A549 (cell line): ENCODE measurements at regions not wholly inside any gene's neighbourhood (a gene's known extent, or its start where the extent isn't known, plus 50 kb on each side); places are given as distances from the start of the nearest gene placed in this dataset.
A peak's percentile ranks its signal among the peaks of the same experiment; 100 is the strongest.

Source experiments
- ATAC-seq, 2 experiments: fragments of 200-7000 bp in 1 of 2; fragments of >200 bp in 1 of 2; cut with Nextera tagmentation in 1 of 2; cut with Tn5 transposase in 1 of 2; 3 replicates each; pipeline versions ENCODE4 v1.8.0 to v1.9.1; 2018 to 2020; ENCODE audit warnings: mild to moderate bottlenecking in 1 of 2, moderate library complexity in 1 of 2
- CTCF ChIA-PET: fragments of 300-600 bp; sonication (Branson Sonifier 250); formaldehyde crosslinking; extraction: SDS; loops from one replicate; lab custom pipeline; 2021; ENCODE audit warnings: antibody characterized with exemption, inconsistent platforms; lab: Yijun Ruan, JAX
- POLR2A ChIA-PET: fragments of 350-600 bp; formaldehyde crosslinking; extraction: SDS; loops from one replicate; lab custom pipeline; 2021; ENCODE audit warnings: antibody characterized with exemption, inconsistent platforms; lab: Yijun Ruan, JAX
- DNase-seq, 2 experiments: peaks; one replicate each; pipeline versions ENCODE4 v3.0.0 to v3.0.0-alpha.2; 2011 to 2016; ENCODE audit warnings: low read depth in 1 of 2, low spot score in 1 of 2
- FAIRE-seq: peaks from 2 replicates; lab custom pipeline; 2011; peaks lifted over from hg19 to GRCh38; lab: Jason Lieb, UNC
- H3K27ac ChIP-seq, 2 experiments: fragments of >200 bp; sonication (Bioruptor Twin); formaldehyde crosslinking; 3 replicates each; pipeline ENCODE4 v1.5.1; 2016 to 2017
- H3K4me1 ChIP-seq: fragments of >200 bp; sonication (Bioruptor Twin); formaldehyde crosslinking; 3 replicates; pipeline ENCODE4 v1.6.1; 2016
- H3K4me2 ChIP-seq: fragments of >200 bp; sonication (Bioruptor Twin); formaldehyde crosslinking; 3 replicates; pipeline ENCODE4 v1.6.1; 2016
- H3K4me3 ChIP-seq: fragments of >200 bp; sonication (Bioruptor Twin); formaldehyde crosslinking; 3 replicates; pipeline ENCODE4 v1.5.1; 2016
- H3K9me3 ChIP-seq: fragments of >200 bp; sonication (Bioruptor Twin); formaldehyde crosslinking; 3 replicates; pipeline ENCODE4 v1.6.1; 2016
- BHLHE40 ChIP-seq: IDR thresholded peaks from 2 replicates; pipeline ENCODE4 v1.6.1; 2012; ENCODE audit warnings: low read depth, low read length, inconsistent platforms
- CHD4 ChIP-seq: fragments of 200-600 bp; sonication (generic); IDR thresholded peaks from 2 replicates; pipeline ENCODE4 v1.6.1; 2016; ENCODE audit warnings: antibody characterized with exemption, mild to moderate bottlenecking, borderline replicate concordance
- ESRRA ChIP-seq: fragments of 150-350 bp; IDR thresholded peaks from 2 replicates; pipeline ENCODE4 v1.6.1; 2014; ENCODE audit warnings: mild to moderate bottlenecking, low read length, borderline replicate concordance
- FOSB ChIP-seq: fragments of 250-450 bp; sonication (Bioruptor Pico); IDR thresholded peaks from 2 replicates; pipeline ENCODE4 v1.5.0; 2020; ENCODE audit warnings: mild to moderate bottlenecking, moderate library complexity
- JUN ChIP-seq, 2 experiments: fragments of >200 bp; sonication (Bioruptor Twin); formaldehyde crosslinking; IDR thresholded peaks; 2 replicates in 1 of 2; 3 replicates in 1 of 2; pipeline ENCODE4 v1.6.1; 2016 to 2017
- MYC ChIP-seq: IDR thresholded peaks from 2 replicates; pipeline ENCODE4 v1.6.1; 2012; ENCODE audit warnings: mild to moderate bottlenecking, inconsistent platforms, low read length, improper control_type of control experiment, borderline replicate concordance
- NPAS2 ChIP-seq: fragments of 250-450 bp; sonication (Bioruptor Pico); IDR thresholded peaks from 2 replicates; pipeline ENCODE4 v1.8.0; 2022; ENCODE audit warnings: mild to moderate bottlenecking, moderate library complexity, borderline replicate concordance
- NR3C1 ChIP-seq: fragments of >200 bp; sonication (Bioruptor Twin); formaldehyde crosslinking; IDR thresholded peaks from 3 replicates; pipeline ENCODE4 v1.6.1; 2017
- PBX3 ChIP-seq: IDR thresholded peaks from 2 replicates; pipeline ENCODE4 v1.6.1; 2012
- RAD21 ChIP-seq, 2 experiments: fragments of >200 bp in 1 of 2; sonication (Bioruptor Twin) in 1 of 2; formaldehyde crosslinking in 1 of 2; IDR thresholded peaks in 1 of 2; conservative IDR thresholded peaks in 1 of 2; 2 replicates in 1 of 2; 3 replicates in 1 of 2; pipeline ENCODE4 v1.6.1; 2012 to 2018; ENCODE audit warnings: inconsistent platforms in 1 of 2
- REST ChIP-seq: fragments of 200-600 bp; sonication (generic); IDR thresholded peaks from 2 replicates; pipeline ENCODE4 v1.6.1; 2016; ENCODE audit warnings: antibody characterized with exemption, mild to moderate bottlenecking, moderate library complexity
- RFX5 ChIP-seq: fragments of 450-650 bp; IDR thresholded peaks from 2 replicates; pipeline ENCODE4 v1.7.1; 2014; ENCODE audit warnings: antibody characterized with exemption, mild to moderate bottlenecking, moderate library complexity
- RNF2 ChIP-seq: fragments of 200-600 bp; sonication (generic); IDR thresholded peaks from 2 replicates; pipeline ENCODE4 v1.6.1; 2016; ENCODE audit warnings: low read depth, mild to moderate bottlenecking, antibody characterized with exemption, moderate library complexity, borderline replicate concordance
- SMC3 ChIP-seq: fragments of >200 bp; sonication (Bioruptor Twin); formaldehyde crosslinking; IDR thresholded peaks from 3 replicates; pipeline ENCODE4 v1.6.1; 2018; ENCODE audit warnings: inconsistent platforms
- TFCP2L1 ChIP-seq: fragments of 250-450 bp; sonication (Bioruptor Pico); IDR thresholded peaks from 2 replicates; pipeline ENCODE4 v1.5.0; 2021; ENCODE audit warnings: mild to moderate bottlenecking
- TP53 ChIP-seq: fragments of 250-450 bp; sonication (Bioruptor Pico); IDR thresholded peaks from 2 replicates; pipeline ENCODE4 v1.5.0; 2021; ENCODE audit warnings: mild to moderate bottlenecking, moderate library complexity
- ZFP36 ChIP-seq: fragments of 450-650 bp; IDR thresholded peaks from 2 replicates; pipeline ENCODE4 v1.6.1; 2014; ENCODE audit warnings: borderline replicate concordance; ENCODE audit not compliant: partially characterized antibody
- WGBS: methylation state at CpG from one replicate; pipeline ENCODE4 v1.1.6; 2017; ENCODE audit errors: missing lambda C conversion rate; 5-methylcytosine and 5-hydroxymethylcytosine counted together
- TF ChIP-seq, protein P1 (sequence below): fragments of 250-450 bp; sonication (Bioruptor Pico); IDR thresholded peaks from 2 replicates; pipeline ENCODE4 v1.5.0; 2021; ENCODE audit warnings: mild to moderate bottlenecking, moderate library complexity, borderline replicate concordance
- TF ChIP-seq, protein P2 (sequence below): fragments of 250-450 bp; sonication (Bioruptor Pico); IDR thresholded peaks from 2 replicates; pipeline ENCODE4 v1.5.0; 2020; ENCODE audit warnings: low read depth, mild to moderate bottlenecking, moderate library complexity

DNA sequence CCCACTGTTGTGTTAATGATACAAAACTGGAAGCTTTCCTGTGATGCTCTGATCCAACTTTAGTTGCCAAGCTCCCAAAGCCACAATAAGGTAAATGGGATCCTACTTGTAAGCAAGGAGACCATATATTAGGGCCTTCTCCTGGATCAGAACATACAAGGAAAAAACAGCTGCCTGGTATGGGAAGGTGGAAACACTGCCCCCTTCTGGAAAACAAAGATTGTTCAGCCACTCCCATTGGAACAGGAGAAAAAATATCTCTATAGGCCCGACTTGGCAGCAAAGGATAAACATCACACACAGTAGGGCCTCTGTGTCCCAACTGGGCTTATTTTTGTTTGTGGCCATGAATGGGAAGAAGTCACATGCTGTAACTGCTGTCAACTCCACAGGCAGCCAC is 166.5 kb downstream of the TBX22 start:
- H3K4me1 ChIP-seq, result no peaks in the 10 kb centered on the region
- WGBS, result 0% methylated on average over 1 of the region's 1 CpG
- H3K9me3 ChIP-seq, result no peaks in the 10 kb centered on the region
- ATAC-seq (no peak), FAIRE-seq (no peak), DNase-seq (peak in 1 of 2 experiments; percentile 4)
- TF ChIP-seq FOSB (CRISPR knock-in tag) (no peak), RAD21 (conservative IDR thresholded peaks at IDR 0.05 in 1 of 2, IDR thresholded peaks at IDR 0.05 in 1 of 2) (0 out of 5 replicates have a peak, but pooled peaks of 1 of the 2 experiments have one; percentile 4)
- POLR2A ChIA-PET, result no interaction called here
- no peak overlapping the region for H3K4me3 ChIP-seq
- no peak overlapping the region for H3K27ac ChIP-seq
- CTCF ChIA-PET, result no interaction called here
- H3K4me2 ChIP-seq, result no peak overlapping the region

- ATAC-seq (0 out of 6 replicates have a peak, but pooled peaks of 1 of the 2 experiments have one; percentile 42), FAIRE-seq (peak; percentile 61), DNase-seq (no peak)
- no peak overlapping the region for H3K4me3 ChIP-seq
- POLR2A ChIA-PET, result no interaction called here
- H3K27ac ChIP-seq, result no peak overlapping the region
- WGBS, result 0% methylated on average over 2 of the region's 2 CpGs
- no peaks in the 10 kb centered on the region for H3K4me1 ChIP-seq
- H3K4me2 ChIP-seq, result no peak overlapping the region
- TF ChIP-seq NPAS2 (CRISPR knock-in tag), result no peak
- TF ChIP-seq PBX3, result no peak
- TF ChIP-seq RFX5, result no peak
- TF ChIP-seq ESRRA, result no peak
- no peak for TF ChIP-seq ZFP36
- TF ChIP-seq, protein P1, sequence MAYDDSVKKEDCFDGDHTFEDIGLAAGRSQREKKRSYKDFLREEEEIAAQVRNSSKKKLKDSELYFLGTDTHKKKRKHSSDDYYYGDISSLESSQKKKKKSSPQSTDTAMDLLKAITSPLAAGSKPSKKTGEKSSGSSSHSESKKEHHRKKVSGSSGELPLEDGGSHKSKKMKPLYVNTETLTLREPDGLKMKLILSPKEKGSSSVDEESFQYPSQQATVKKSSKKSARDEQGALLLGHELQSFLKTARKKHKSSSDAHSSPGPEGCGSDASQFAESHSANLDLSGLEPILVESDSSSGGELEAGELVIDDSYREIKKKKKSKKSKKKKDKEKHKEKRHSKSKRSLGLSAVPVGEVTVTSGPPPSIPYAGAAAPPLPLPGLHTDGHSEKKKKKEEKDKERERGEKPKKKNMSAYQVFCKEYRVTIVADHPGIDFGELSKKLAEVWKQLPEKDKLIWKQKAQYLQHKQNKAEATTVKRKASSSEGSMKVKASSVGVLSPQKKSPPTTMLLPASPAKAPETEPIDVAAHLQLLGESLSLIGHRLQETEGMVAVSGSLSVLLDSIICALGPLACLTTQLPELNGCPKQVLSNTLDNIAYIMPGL, result no peak
- no peak for TF ChIP-seq BHLHE40
- TF ChIP-seq RNF2, result no peak
- no peak for TF ChIP-seq NR3C1
- TF ChIP-seq, protein P2, sequence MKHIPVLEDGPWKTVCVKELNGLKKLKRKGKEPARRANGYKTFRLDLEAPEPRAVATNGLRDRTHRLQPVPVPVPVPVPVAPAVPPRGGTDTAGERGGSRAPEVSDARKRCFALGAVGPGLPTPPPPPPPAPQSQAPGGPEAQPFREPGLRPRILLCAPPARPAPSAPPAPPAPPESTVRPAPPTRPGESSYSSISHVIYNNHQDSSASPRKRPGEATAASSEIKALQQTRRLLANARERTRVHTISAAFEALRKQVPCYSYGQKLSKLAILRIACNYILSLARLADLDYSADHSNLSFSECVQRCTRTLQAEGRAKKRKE (CRISPR knock-in tag), result no peak
- TF ChIP-seq SMC3, result no peak
- no peak for TF ChIP-seq TFCP2L1 (CRISPR knock-in tag)
- no peak for TF ChIP-seq JUN (IDR thresholded peaks at IDR 0.05)
- TF ChIP-seq TP53 (CRISPR knock-in tag), result no peak
- no peak for TF ChIP-seq CHD4
- TF ChIP-seq REST, result no peak
- no peak for TF ChIP-seq MYC
- TF ChIP-seq, all 56 proteins: peak for 0
- CTCF ChIA-PET, result no interaction called here
- no peaks in the 10 kb centered on the region for H3K9me3 ChIP-seq
These were observed 170.3 kb downstream of the TBX22 start for GRCh38 chrX:80184854-80185253.
